NCI-H524 treated with DMSO at 0.1 percent for 48 hours (cell line): ENCODE measurements at regions not wholly inside any gene's neighbourhood (a gene's known extent, or its start where the extent isn't known, plus 50 kb on each side); places are given as distances from the start of the nearest gene placed in this dataset.

ENCODE experiments used
- DNase-seq: peaks from one replicate; lab custom pipeline; 2025; lab: John Stamatoyannopoulos, UW

- no peak for DNase-seq
These were observed 62.6 kb upstream of the IER5L start for GRCh38 chr9:129240581-129241211.

DNA sequence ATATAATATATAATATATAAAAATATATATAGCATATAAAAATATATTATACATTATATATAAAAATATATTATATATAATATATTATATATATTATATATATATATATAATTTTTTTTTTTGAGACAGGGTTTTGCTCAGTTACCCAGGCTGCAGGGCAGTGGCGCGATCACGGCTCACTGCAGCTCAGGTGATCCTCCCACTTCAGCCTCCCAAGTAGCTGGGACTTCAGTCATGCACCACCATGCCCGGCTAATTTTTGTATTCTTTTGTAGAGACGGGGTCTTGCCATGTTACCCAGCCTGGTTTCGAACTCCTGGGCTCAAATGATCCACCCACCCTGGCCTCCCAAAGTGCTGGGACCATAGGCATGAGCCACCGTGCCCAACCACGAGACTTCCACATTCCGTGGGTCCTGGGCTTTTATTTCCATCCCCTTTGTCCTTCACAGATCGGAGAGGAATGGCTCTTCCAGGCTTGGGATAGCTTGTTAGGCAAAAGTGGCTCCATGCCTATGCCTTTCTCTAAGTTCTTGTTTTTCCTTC is 62.0 kb upstream of the IER5L start:
- no peak for DNase-seq

- DNase-seq = no peak
These were observed 59.7 kb upstream of the IER5L start for GRCh38 chr9:129237803-129238202.

DNA sequence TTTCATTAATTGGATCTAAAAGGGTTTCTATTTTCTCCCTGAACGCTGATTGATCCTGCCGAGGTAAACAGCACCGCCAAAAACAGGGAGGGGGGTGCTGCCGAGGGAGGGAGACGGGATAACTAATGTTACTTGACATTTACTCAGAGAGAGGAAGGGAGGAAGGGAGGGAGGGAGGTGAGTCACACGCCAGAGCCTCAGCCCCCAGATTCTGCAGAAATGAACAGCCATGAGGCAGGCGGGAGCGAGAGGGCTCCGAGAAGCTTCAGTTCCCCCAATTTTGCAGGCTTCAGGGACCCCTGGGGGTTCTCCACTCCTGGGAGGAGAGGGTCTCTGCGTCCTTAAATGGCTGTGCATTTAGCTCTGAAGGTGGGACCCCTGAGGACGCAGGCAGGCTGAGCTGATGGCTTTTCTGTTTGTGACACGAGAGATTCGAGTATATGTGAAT is 59.1 kb upstream of the IER5L start:
- no peak for DNase-seq

DNA sequence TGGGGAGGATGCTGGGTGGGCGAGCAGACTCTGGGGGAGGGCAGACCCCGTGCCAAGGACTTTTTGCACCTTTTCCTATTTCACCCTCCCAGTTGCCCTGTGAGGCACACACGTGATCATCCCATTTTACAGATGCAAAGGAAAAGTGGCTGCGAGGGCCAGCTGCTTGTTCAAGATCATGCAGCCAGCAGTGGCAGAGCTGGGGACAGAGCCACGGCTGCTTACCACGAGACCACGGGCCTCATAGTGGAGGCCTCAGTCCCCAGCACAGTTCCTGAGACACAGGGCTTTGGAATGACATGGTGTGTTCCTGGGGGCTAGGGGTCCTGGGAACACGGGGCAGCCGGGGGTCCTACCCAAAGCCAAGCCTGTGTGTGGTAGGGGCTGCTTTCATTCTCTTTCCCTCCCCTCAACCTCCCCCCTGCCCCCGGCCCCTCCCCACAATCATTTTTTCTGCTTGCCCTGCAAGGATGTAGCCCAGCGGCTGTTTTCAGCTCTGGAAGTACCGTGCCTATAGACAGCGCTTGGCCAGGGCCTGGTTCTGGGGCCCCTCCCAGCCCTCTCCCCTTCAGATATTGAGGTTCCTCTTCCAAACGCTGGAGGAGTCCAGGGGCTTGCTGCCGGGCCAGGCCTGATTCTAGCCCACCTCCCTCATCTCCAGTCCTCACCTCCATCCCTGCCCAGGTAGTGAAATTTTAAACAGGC is 58.5 kb upstream of the IER5L start:
- no peak for DNase-seq

DNA sequence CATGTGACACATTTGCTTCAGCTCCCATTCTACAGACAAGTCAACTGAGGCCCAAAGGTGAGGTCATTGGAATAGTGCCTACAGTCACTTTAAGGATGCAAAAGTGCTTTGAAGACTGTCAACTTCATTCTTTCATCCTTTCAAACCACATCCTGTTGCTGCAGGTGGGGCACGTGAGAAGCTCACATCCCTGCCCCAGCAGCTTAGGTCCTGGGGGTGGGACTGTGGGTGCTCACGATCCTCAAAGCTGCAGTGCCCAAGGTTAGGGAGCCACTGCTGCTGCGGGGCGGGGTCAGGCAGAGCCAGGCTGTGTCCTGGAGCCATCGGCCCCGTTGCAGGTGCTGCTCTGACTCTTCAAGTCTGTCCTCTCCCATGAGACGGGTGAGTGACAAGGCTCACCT is 57.9 kb upstream of the IER5L start:
- no peak for DNase-seq

DNA sequence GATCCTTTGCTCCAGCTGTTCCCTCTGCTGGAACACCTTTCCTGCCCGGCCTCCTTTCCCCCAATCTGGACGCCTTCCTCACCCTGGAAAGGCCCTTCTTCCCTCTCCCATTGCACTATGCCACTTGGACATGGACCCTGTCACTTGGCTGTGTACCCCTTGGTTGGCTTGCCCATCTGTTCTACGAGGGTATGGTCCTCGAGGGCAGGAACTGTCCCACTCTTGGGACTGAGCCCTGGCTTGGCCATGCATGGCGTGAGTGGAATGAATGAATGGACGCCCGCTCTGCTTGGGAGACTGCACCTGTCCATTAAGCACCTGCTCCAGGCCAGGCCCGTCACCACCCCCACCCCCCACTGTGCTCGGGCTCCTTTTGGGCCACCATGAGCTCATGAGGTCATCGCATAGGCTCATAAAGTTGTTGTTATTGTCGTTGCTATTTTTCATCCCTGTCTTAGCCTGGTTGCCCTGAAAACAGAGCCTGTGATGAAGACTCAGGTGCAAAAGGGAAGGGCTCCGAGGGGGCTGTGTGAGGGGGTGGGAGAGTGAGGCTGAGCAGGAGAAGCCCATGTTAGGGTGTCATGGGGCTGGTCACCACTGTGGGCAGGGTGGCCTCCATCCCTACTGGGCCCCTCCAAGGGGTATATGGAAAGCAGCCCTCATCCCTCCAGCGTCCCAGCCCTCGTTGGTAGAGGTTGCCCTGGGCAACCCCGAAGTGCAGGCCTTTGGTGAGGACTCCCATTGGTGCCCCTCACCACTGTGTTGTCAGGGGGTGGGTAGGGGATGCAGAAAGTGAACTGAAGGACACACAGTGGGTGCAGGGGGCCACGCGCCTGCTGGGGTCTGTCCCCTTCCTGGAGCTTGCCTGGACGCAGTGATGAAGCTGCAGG is 57.2 kb upstream of the IER5L start:
- DNase-seq = no peak

DNA sequence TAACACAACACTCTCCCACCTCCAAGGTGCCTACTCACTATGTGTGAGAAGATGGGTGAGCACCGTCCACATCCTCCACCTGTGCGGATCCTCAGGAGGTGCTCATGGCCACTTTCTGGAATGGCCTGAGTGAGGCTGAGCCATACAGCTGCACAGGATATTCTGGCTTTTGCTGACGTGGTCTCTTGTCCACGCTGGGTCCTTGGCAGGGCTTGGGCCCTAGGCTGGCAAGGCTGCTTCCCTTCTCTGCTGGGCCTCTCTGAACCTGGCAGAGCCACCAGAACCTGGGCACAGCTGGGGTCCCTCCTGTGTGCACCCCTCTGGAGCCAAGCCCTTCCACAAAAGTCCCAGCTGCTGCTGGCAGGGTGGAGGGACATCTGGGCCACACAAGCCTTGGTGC is 56.4 kb upstream of the IER5L start:
- no peak for DNase-seq

- DNase-seq = no peak
These were observed 55.0 kb upstream of the IER5L start for GRCh38 chr9:129232839-129233591.

DNA sequence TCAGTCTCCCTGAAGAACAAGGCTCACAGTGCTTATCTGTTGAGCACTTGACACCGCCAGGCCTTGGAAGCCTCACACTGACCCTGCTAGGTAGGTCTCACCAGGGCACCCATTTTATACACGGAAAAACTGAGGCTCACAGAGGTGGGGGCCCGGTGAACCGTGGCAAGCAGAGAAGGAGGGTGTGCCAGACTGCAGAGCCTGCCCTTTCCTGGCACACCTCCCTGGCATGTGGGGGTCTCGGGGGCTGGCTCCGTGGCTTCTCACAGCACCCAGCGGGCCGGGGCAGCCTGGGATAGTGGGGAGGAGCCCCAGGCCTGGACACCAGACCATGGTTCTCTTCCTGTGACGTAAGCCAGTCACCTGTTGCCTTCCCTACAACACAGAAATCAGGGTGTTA is 53.7 kb upstream of the IER5L start:
- DNase-seq = no peak

GRCh38 chr9:129231022-129231739 is 53.1 kb upstream of the IER5L start:
- no peak for DNase-seq

- DNase-seq = no peak
These were observed 52.2 kb upstream of the IER5L start for GRCh38 chr9:129230302-129230701.
